Type B pancreatic cell (in vitro differentiated cells): ENCODE measurements at regions not wholly inside any gene's neighbourhood (a gene's known extent, or its start where the extent isn't known, plus 50 kb on each side); places are given as distances from the start of the nearest gene placed in this dataset.

Source experiments
- DNase-seq: peaks from one replicate; pipeline ENCODE4 v3.0.0; 2021; ENCODE audit warnings: mixed read lengths; ENCODE audit not compliant: unreplicated experiment; ENCODE audit errors: extremely low spot score
- H3K27ac Mint-ChIP-seq: 2 replicates; pipeline ENCODE4 v1.8.0; 2021; ENCODE audit warnings: mild to moderate bottlenecking, mixed read lengths
- H3K27me3 Mint-ChIP-seq: 2 replicates; pipeline ENCODE4 v1.8.0; 2021; ENCODE audit warnings: mixed read lengths
- H3K36me3 Mint-ChIP-seq: 2 replicates; pipeline ENCODE4 v1.8.0; 2021; ENCODE audit warnings: mixed read lengths
- H3K4me1 Mint-ChIP-seq: one replicate; pipeline ENCODE4 v1.8.0; 2021; ENCODE audit warnings: mixed read lengths; ENCODE audit not compliant: unreplicated experiment
- H3K4me3 Mint-ChIP-seq: 2 replicates; pipeline ENCODE4 v1.8.0; 2021; ENCODE audit warnings: mild to moderate bottlenecking, mixed read lengths
- H3K9me3 Mint-ChIP-seq: 2 replicates; pipeline ENCODE4 v1.8.0; 2021; ENCODE audit warnings: mixed read lengths
- TF ChIP-seq, protein P1 (sequence below): fragments of 200-600 bp; sonication (generic); conservative IDR thresholded peaks from 2 replicates; pipeline ENCODE4 v1.5.0; 2021; ENCODE audit warnings: antibody characterized with exemption, mild to moderate bottlenecking

DNA sequence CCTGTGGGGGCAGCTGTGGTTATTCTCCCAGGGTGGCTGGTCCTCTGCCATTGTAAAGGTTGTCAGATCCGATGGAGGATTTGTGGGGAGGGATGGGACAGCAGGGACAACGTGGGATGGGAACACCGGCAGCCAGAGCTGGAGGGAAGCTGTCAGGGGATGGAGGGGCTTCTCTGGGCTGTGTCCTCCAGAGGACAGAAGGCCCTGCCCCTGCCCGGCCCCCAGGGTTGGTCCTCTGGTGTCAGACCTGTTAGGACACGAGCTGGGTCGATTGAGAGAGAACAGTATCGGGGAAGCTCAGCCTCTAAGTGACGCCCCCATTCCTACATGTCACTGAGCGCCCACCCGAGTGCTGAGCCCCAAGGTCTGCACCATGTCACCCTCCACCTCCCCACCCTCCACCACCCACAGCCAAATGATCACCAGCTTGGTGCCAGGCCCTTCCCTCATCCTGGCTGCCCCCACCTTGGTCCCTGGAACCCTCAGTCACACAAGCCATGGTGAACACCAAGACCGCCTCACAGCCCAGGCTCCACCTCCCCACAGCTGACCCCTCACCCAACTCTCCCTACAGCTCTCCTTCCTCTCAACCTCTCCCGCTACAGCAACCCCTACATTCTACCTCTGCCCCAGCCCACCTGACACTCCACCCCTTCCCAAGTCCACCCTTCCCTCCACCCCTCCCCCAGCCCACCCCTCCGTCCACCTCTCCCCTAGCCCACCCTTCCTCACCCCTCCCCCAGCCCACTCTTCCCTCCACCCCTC lies 244.4 kb downstream of the MATN1 start:
- no peaks in the 10 kb centered on the region for H3K36me3 Mint-ChIP-seq
- peaks cover 22% of the 10 kb centered on the region for H3K27me3 Mint-ChIP-seq
- peak; percentile 53 for DNase-seq
- H3K4me3 Mint-ChIP-seq, result no peak overlapping the region
- TF ChIP-seq, protein P1, sequence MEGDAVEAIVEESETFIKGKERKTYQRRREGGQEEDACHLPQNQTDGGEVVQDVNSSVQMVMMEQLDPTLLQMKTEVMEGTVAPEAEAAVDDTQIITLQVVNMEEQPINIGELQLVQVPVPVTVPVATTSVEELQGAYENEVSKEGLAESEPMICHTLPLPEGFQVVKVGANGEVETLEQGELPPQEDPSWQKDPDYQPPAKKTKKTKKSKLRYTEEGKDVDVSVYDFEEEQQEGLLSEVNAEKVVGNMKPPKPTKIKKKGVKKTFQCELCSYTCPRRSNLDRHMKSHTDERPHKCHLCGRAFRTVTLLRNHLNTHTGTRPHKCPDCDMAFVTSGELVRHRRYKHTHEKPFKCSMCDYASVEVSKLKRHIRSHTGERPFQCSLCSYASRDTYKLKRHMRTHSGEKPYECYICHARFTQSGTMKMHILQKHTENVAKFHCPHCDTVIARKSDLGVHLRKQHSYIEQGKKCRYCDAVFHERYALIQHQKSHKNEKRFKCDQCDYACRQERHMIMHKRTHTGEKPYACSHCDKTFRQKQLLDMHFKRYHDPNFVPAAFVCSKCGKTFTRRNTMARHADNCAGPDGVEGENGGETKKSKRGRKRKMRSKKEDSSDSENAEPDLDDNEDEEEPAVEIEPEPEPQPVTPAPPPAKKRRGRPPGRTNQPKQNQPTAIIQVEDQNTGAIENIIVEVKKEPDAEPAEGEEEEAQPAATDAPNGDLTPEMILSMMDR, result no peak
- H3K27ac Mint-ChIP-seq, result no peak overlapping the region
- H3K4me1 Mint-ChIP-seq, result peaks cover 4% of the 10 kb centered on the region
- peaks cover 6% of the 10 kb centered on the region for H3K9me3 Mint-ChIP-seq

DNA sequence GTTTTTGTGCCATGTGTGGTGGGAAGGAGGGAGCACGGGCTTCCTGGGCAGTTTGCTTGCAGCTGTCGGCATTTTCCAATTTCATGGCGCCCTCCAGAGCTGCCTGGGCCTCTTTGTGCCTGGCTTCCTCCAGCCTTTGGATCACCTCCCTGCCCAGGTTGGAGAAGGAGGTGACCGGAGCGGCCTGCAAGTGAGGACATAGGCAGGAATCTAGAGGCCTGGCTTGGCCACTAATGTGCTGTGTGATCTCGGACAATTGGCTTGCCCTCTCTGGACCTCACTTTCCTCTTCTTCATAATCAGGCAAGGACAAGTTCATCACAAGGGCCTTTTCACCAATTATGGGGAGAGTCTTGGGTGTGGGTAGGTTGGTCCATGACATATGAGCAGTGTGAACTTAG lies 245.1 kb downstream of the MATN1 start:
- peaks cover 6% of the 10 kb centered on the region for H3K9me3 Mint-ChIP-seq
- TF ChIP-seq, protein P1, result no peak
- peak; percentile 45 for DNase-seq
- H3K27ac Mint-ChIP-seq, result no peak overlapping the region
- H3K36me3 Mint-ChIP-seq, result no peaks in the 10 kb centered on the region
- peaks cover 25% of the 10 kb centered on the region for H3K27me3 Mint-ChIP-seq
- H3K4me3 Mint-ChIP-seq, result no peak overlapping the region
- peaks cover 4% of the 10 kb centered on the region for H3K4me1 Mint-ChIP-seq

DNA sequence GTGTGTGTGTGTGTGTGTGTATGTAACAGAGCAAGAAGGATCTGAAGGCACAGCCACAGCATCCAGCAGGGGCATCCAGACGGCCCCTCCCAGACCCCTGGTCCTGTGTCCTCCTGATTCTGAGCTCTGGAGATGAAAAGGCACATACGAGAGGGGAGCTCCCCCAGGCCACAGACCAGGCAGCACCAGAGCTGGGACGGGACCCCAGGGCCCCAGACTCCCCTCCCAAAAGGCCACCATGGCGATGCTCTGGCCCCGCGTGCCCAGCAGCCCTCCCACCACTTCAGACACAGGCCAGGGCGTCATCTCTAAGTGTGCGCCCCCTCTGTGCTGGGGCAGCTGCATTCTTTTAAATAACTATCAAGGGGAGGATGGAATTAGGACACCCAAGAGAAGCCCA lies 245.8 kb downstream of the MATN1 start:
- TF ChIP-seq, protein P1, result no peak
- Mint-ChIP-seq H3K4me1 (peaks cover 4% of the 10 kb centered on the region), H3K36me3 (no peaks in the 10 kb centered on the region)

GRCh38 chr1:30476911-30477459 lies 246.4 kb downstream of the MATN1 start:
- TF ChIP-seq, protein P1, result no peak
- no peak overlapping the region for H3K27ac Mint-ChIP-seq
- peaks cover 28% of the 10 kb centered on the region for H3K27me3 Mint-ChIP-seq
- H3K9me3 Mint-ChIP-seq, result peaks cover 5% of the 10 kb centered on the region
- H3K36me3 Mint-ChIP-seq, result no peaks in the 10 kb centered on the region
- H3K4me1 Mint-ChIP-seq, result peaks cover 4% of the 10 kb centered on the region
- H3K4me3 Mint-ChIP-seq, result no peak overlapping the region
- peak; percentile 47 for DNase-seq

More for the DNA sequence above, 245.8 kb downstream of the MATN1 start:
- Mint-ChIP-seq H3K27ac (no peak overlapping the region), H3K27me3 (peaks cover 28% of the 10 kb centered on the region), H3K4me3 (no peak overlapping the region), H3K9me3 (peaks cover 6% of the 10 kb centered on the region)
- DNase-seq, result peak; percentile 39

DNA sequence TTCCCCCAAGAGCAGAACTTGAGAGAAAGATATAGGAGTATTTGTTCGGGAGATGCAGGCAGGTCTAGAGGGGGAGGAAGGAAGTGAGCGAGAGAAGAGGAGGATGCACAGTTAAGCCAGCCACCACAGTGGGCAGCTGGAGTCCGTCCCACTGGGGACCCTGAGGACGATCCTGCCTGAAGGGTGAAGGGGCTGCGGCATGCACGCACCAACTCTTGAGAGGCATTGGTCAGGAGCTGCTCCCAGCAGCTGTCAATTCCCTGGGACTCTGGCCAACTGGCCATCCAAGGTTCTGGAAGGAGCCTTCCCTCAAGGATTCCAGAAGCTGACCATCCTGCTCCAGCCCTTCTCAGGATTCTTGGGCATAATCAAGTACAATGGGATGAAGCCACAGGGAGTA lies 246.9 kb downstream of the MATN1 start:
- TF ChIP-seq, protein P1, result no peak
- Mint-ChIP-seq H3K27me3 (peaks cover 28% of the 10 kb centered on the region), H3K9me3 (no peaks in the 10 kb centered on the region), H3K4me3 (no peak overlapping the region), H3K4me1 (peaks cover 4% of the 10 kb centered on the region), H3K27ac (no peak overlapping the region), H3K36me3 (no peaks in the 10 kb centered on the region)
- peak; percentile 27 for DNase-seq
